Stimulated activated CD4-positive, alpha-beta T cell treated with anti-CD3 and anti-CD28 coated beads, Interleukin-2, amount 100 ng/mL, for 4 hours (primary cell): ENCODE measurements at regions not wholly inside any gene's neighbourhood (a gene's known extent, or its start where the extent isn't known, plus 50 kb on each side); places are given as distances from the start of the nearest gene placed in this dataset.

ENCODE experiments used
- DNase-seq: peaks from one replicate; pipeline ENCODE4 v3.0.0-alpha.2; 2020; ENCODE audit warnings: low read depth

- no peak for DNase-seq
Observed at GRCh38 chr19:29096896-29097295, 116.1 kb downstream of the UQCRFS1 start.

GRCh38 chr19:29093553-29093908 is 119.4 kb downstream of the UQCRFS1 start:
- no peak for DNase-seq

GRCh38 chr19:29092712-29093552 is 120.0 kb downstream of the UQCRFS1 start:
- DNase-seq, result no peak

GRCh38 chr19:29090783-29091526 is 122.0 kb downstream of the UQCRFS1 start:
- DNase-seq, result no peak

GRCh38 chr19:29089315-29089870 is 123.6 kb downstream of the UQCRFS1 start:
- no peak for DNase-seq

GRCh38 chr19:29088761-29089160 is 124.2 kb downstream of the UQCRFS1 start:
- no peak for DNase-seq

- no peak for DNase-seq
Observed at GRCh38 chr19:29086646-29087045, 126.3 kb downstream of the UQCRFS1 start.

- no peak for DNase-seq
Observed at GRCh38 chr19:29086182-29086581, 126.8 kb downstream of the UQCRFS1 start.

- no peak for DNase-seq
Observed at GRCh38 chr19:29085630-29086029, 127.3 kb downstream of the UQCRFS1 start.

GRCh38 chr19:29085206-29085605 is 127.7 kb downstream of the UQCRFS1 start:
- no peak for DNase-seq

- DNase-seq, result no peak
Observed at GRCh38 chr19:29084266-29084665, 128.7 kb downstream of the UQCRFS1 start.

GRCh38 chr19:29083863-29084262 is 129.1 kb downstream of the UQCRFS1 start:
- DNase-seq, result no peak

- DNase-seq, result no peak
Observed at GRCh38 chr19:29079356-29080032, 133.5 kb downstream of the UQCRFS1 start.

GRCh38 chr19:29076963-29077362 is 136.0 kb downstream of the UQCRFS1 start:
- no peak for DNase-seq

GRCh38 chr19:29076161-29076560 is 136.8 kb downstream of the UQCRFS1 start:
- DNase-seq, result no peak

- no peak for DNase-seq
Observed at GRCh38 chr19:29075149-29075548, 137.8 kb downstream of the UQCRFS1 start.

GRCh38 chr19:29074579-29074978 is 138.4 kb downstream of the UQCRFS1 start:
- no peak for DNase-seq

- DNase-seq, result no peak
Observed at GRCh38 chr19:29067831-29068230, 145.1 kb downstream of the UQCRFS1 start.

- DNase-seq, result no peak
Observed at GRCh38 chr19:29062475-29063435, 150.2 kb downstream of the UQCRFS1 start.

GRCh38 chr19:29060813-29061364 is 152.1 kb downstream of the UQCRFS1 start:
- no peak for DNase-seq

GRCh38 chr19:29056535-29056934 is 156.4 kb downstream of the UQCRFS1 start:
- no peak for DNase-seq
